ENCODE measurements at regions not wholly inside any gene's neighbourhood (a gene's known extent, or its start where the extent isn't known, plus 50 kb on each side); places are given as distances from the start of the nearest gene placed in this dataset.

DNA sequence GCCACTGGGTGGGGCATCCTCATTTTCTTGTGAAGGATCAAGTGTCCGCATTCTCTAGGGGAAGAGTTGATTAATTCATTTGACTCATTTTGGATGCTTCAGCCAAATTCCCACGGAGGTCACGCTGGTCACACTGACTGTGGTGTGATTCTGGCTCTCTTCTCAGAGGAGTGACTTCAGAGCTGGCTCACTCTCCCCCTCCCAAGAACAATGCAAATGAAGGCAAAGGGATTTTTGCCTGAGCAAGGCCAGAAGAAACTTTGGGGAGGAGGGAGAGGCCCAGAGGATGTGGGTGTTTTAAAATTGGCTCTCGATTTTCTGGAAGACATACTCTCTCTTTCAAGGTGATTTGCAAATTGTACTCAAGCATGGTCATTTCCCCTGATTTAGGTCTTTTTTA, 51.1 kb upstream of the LMO2 start:
- no peaks in the 10 kb centered on the region for H3K27me3 Mint-ChIP-seq (ENCODE audit: unreplicated experiment)
- intact Hi-C loops (cut with micrococcal nuclease; ENCODE audit: unreplicated experiment) = no loop called here
- H3K27ac Mint-ChIP-seq (ENCODE audit: unreplicated experiment) = no peak overlapping the region
- TF ChIP-seq, protein P1, sequence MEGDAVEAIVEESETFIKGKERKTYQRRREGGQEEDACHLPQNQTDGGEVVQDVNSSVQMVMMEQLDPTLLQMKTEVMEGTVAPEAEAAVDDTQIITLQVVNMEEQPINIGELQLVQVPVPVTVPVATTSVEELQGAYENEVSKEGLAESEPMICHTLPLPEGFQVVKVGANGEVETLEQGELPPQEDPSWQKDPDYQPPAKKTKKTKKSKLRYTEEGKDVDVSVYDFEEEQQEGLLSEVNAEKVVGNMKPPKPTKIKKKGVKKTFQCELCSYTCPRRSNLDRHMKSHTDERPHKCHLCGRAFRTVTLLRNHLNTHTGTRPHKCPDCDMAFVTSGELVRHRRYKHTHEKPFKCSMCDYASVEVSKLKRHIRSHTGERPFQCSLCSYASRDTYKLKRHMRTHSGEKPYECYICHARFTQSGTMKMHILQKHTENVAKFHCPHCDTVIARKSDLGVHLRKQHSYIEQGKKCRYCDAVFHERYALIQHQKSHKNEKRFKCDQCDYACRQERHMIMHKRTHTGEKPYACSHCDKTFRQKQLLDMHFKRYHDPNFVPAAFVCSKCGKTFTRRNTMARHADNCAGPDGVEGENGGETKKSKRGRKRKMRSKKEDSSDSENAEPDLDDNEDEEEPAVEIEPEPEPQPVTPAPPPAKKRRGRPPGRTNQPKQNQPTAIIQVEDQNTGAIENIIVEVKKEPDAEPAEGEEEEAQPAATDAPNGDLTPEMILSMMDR (IDR thresholded peaks at IDR 0.05; ENCODE audit: unreplicated experiment) = no peak
- H3K36me3 Mint-ChIP-seq (ENCODE audit: insufficient read depth, unreplicated experiment) = no peaks in the 10 kb centered on the region
- no peak for DNase-seq
- H3K4me3 Mint-ChIP-seq (ENCODE audit: low read depth, unreplicated experiment) = no peak overlapping the region
- BruUV-seq (replicated peaks) = no TSS peak
- CTCF ChIA-PET = interaction anchor here (0.7 kb wide), 2 partner anchors 90 to 447 kb away, joined by 3 to 4 read pairs; no protein-coding TSS in a partner anchor
- no peaks in the 10 kb centered on the region for H3K4me1 Mint-ChIP-seq (ENCODE audit: low read depth, unreplicated experiment)
- no peaks in the 10 kb centered on the region for H3K9me3 Mint-ChIP-seq (ENCODE audit: low read depth, unreplicated experiment)

DNA sequence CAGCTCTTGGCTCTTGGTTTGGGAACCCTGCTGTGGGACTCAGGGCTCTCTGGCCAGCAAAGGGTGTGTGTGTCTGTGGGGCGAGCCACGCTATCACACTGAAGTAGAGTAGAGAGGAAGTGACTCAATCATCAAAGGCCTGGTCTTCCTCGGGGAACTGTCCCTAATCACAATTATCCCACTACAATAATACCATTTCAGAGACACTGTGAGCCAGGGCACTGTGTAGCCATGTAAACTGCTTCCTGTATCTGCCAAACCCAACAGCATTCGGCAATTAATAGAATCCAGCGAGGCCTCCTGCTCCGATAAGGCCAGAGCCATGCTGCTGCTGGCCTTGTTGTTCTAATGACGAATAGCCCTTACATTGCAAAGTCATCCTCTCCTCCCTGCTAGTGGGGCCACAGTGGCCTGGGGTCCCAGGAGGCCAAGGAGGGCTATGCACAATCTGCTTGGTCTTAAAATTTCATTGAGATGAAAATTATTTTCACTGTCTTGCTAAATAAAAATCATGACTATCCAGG, 49.8 kb upstream of the LMO2 start:
- BruUV-seq (replicated peaks) = no TSS peak
- Mint-ChIP-seq H3K9me3 (ENCODE audit: low read depth, unreplicated experiment) (no peaks in the 10 kb centered on the region), H3K4me3 (ENCODE audit: low read depth, unreplicated experiment) (no peak overlapping the region), H3K36me3 (ENCODE audit: insufficient read depth, unreplicated experiment) (no peaks in the 10 kb centered on the region), H3K27me3 (ENCODE audit: unreplicated experiment) (no peaks in the 10 kb centered on the region), H3K27ac (ENCODE audit: unreplicated experiment) (no peak overlapping the region), H3K4me1 (ENCODE audit: low read depth, unreplicated experiment) (no peaks in the 10 kb centered on the region)
- CTCF ChIA-PET = interaction anchor here (0.7 kb wide), 1 partner anchor 74 kb away, joined by 9 read pairs; no protein-coding TSS in a partner anchor
- TF ChIP-seq, protein P1 (IDR thresholded peaks at IDR 0.05; ENCODE audit: unreplicated experiment) = no peak
- intact Hi-C loops (cut with micrococcal nuclease; ENCODE audit: unreplicated experiment) = no loop called here
- DNase-seq = no peak

Measured in Calu3 (cell line).